ENCODE measurements at regions not wholly inside any gene's neighbourhood (a gene's known extent, or its start where the extent isn't known, plus 50 kb on each side); places are given as distances from the start of the nearest gene placed in this dataset.
"Not testable (repeated sequence)": the region's sequence is repeated elsewhere in the genome, so short reads cannot be mapped to it uniquely, and the experiment has no call there.

- TF ChIP-seq, protein P1, sequence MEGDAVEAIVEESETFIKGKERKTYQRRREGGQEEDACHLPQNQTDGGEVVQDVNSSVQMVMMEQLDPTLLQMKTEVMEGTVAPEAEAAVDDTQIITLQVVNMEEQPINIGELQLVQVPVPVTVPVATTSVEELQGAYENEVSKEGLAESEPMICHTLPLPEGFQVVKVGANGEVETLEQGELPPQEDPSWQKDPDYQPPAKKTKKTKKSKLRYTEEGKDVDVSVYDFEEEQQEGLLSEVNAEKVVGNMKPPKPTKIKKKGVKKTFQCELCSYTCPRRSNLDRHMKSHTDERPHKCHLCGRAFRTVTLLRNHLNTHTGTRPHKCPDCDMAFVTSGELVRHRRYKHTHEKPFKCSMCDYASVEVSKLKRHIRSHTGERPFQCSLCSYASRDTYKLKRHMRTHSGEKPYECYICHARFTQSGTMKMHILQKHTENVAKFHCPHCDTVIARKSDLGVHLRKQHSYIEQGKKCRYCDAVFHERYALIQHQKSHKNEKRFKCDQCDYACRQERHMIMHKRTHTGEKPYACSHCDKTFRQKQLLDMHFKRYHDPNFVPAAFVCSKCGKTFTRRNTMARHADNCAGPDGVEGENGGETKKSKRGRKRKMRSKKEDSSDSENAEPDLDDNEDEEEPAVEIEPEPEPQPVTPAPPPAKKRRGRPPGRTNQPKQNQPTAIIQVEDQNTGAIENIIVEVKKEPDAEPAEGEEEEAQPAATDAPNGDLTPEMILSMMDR (IDR thresholded peaks at IDR 0.05), result not testable (repeated sequence)
- not testable (repeated sequence) for TF ChIP-seq POLR2AphosphoS5 (IDR thresholded peaks at IDR 0.05; ENCODE audit: insufficient read depth in 1 of 2, low read depth in 1 of 2); POLR2A (IDR thresholded peaks at IDR 0.05)
Measured at GRCh38 chr6:130644769-130645168, 182.4 kb upstream of the SMLR1 start.
